Fibroblast of lung (primary cell): ENCODE measurements at regions not wholly inside any gene's neighbourhood (a gene's known extent, or its start where the extent isn't known, plus 50 kb on each side); places are given as distances from the start of the nearest gene placed in this dataset.

Experiments
- DNase-seq, 2 donors: peaks; one replicate each; pipeline versions ENCODE4 v3.0.0 to v3.0.0-alpha.2; 2010; ENCODE audit warnings: low read depth in 2 of 2
- H2AFZ ChIP-seq: 2 replicates; pipeline ENCODE4 v1.5.1; 2012; ENCODE audit warnings: low read length, control low read depth, inconsistent platforms
- H3K27ac ChIP-seq: 2 replicates; pipeline ENCODE4 v1.5.1; 2011; ENCODE audit warnings: low read length, control low read depth; ENCODE audit not compliant: insufficient read depth
- H3K27me3 ChIP-seq: 2 replicates; pipeline ENCODE4 v1.5.1; 2011; ENCODE audit warnings: mild to moderate bottlenecking, low read length; ENCODE audit not compliant: control insufficient read depth, insufficient read depth
- H3K36me3 ChIP-seq: 2 replicates; pipeline ENCODE4 v1.5.1; 2011; ENCODE audit warnings: low read length; ENCODE audit not compliant: control insufficient read depth, insufficient read depth
- H3K4me1 ChIP-seq: 2 replicates; pipeline ENCODE4 v1.5.1; 2011; ENCODE audit warnings: low read length; ENCODE audit not compliant: control insufficient read depth, insufficient read depth; ENCODE audit errors: extremely low read depth
- H3K4me2 ChIP-seq: 2 replicates; pipeline ENCODE4 v1.5.1; 2011; ENCODE audit warnings: low read length, control low read depth; ENCODE audit not compliant: insufficient read depth; ENCODE audit errors: extremely low read depth
- H3K4me3 ChIP-seq, 4 experiments: fragments of 200-600 bp in 1 of 4; sonication (generic) in 1 of 4; replicated peaks in 1 of 4; 2 replicates each; pipeline ENCODE4 v1.5.1; 2011 to 2016; ENCODE audit warnings: low read length in 4 of 4, low read depth in 3 of 4, mild to moderate bottlenecking in 3 of 4, control low read depth in 2 of 4, inconsistent platforms in 1 of 4, mixed read lengths in 1 of 4; ENCODE audit not compliant: insufficient read depth in 1 of 4; ENCODE audit errors: control extremely low read depth in 1 of 4
- H3K79me2 ChIP-seq: 2 replicates; pipeline ENCODE4 v1.5.1; 2012; ENCODE audit warnings: mild to moderate bottlenecking, low read length, inconsistent platforms; ENCODE audit not compliant: control insufficient read depth, insufficient read depth
- H3K9ac ChIP-seq: 2 replicates; pipeline ENCODE4 v1.5.1; 2011; ENCODE audit warnings: mild to moderate bottlenecking, low read length, control low read depth; ENCODE audit not compliant: insufficient read depth
- H3K9me3 ChIP-seq: 2 replicates; pipeline ENCODE4 v1.5.1; 2012; ENCODE audit warnings: low read depth, low read length; ENCODE audit not compliant: control insufficient read depth, insufficient read depth
- H4K20me1 ChIP-seq: 2 replicates; pipeline ENCODE4 v1.5.1; 2011; ENCODE audit warnings: low read length; ENCODE audit not compliant: control insufficient read depth, insufficient read depth; ENCODE audit errors: extremely low read depth
- CTCF ChIP-seq, 2 donors: IDR thresholded peaks in 1 of 2; conservative IDR thresholded peaks in 1 of 2; 1 replicate in 1 of 2; 2 replicates in 1 of 2; pipeline ENCODE4 v1.5.1; 2011 to 2012; ENCODE audit warnings: low read length in 2 of 2, control low read depth in 1 of 2, inconsistent platforms in 1 of 2, low read depth in 1 of 2, mild to moderate bottlenecking in 1 of 2
- EZH2 ChIP-seq: IDR thresholded peaks from 2 replicates; pipeline ENCODE4 v1.5.1; 2012; ENCODE audit warnings: low read length, control low read depth, mild to moderate bottlenecking; ENCODE audit errors: missing control alignments

DNA sequence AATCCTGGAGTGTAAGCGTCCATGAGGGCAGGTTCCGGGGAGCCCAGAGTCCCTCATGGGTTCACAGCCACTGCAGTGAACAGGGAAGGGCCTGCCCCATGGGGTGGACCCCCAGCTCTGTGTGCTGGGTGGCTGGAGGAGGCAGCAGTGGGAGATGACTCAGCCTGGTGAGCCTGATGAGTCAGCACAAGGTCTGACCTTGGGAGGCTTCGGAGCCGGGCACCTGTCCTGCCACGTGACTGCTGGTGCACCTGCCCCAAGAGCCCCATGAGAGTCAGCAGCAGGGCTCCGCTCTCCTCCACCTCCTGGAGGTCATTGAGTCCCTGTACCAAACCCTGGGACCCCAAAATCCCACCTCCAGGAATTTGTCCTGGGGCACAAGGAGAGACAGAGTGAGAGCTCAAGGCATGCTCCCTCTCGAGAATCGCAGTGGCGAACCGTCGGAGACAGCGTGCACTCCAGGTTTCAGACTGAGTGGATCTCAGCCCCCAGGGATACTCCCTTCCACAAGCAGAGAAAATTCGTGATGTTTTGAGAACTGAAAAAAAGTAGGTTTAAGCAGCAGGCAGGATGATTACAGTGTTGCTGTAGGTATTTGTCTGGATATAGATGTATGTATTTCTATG is 1221.7 kb downstream of the BRD1 start:
- no peaks in the 10 kb centered on the region for H3K9me3 ChIP-seq
- no peaks in the 10 kb centered on the region for H4K20me1 ChIP-seq
- H3K4me3 ChIP-seq: no peak overlapping the region
- H3K27ac ChIP-seq: no peak overlapping the region
- DNase-seq: no peak
- H3K9ac ChIP-seq: no peak overlapping the region
- no peaks in the 10 kb centered on the region for H3K27me3 ChIP-seq
- H2AFZ ChIP-seq: no peak overlapping the region
- no peak overlapping the region for H3K4me2 ChIP-seq
- TF ChIP-seq CTCF (conservative IDR thresholded peaks at IDR 0.05 in 1 of 2, IDR thresholded peaks at IDR 0.05 in 1 of 2; ENCODE audit: low read depth in 1 of 2, low read length in 2 of 2) (no peak), EZH2 (no peak)
- H3K36me3 ChIP-seq: no peaks in the 10 kb centered on the region
- H3K79me2 ChIP-seq: no peaks in the 10 kb centered on the region
- no peaks in the 10 kb centered on the region for H3K4me1 ChIP-seq

DNA sequence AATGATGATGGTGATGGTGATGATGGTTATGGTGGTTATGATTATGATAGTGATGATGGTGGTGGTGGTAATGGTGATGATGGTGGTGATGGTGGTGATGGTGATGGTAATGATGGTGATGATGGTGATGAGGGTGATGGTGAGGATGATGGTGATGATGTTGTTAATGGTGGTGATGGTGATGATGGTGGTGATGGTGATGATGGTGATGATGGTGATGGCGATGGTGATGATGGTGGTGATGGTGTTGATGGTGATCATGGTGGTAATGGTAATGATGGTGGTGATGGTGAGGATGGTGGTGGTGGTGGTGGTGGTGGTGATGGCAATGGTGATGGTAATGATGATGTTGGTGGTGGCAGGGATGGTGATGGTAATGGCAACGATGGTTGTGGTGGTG is 1222.5 kb downstream of the BRD1 start:
- TF ChIP-seq EZH2 (no peak), CTCF (conservative IDR thresholded peaks at IDR 0.05 in 1 of 2, IDR thresholded peaks at IDR 0.05 in 1 of 2; ENCODE audit: low read depth in 1 of 2, low read length in 2 of 2) (no peak)
- Histone ChIP-seq H3K27me3 (no peaks in the 10 kb centered on the region), H2AFZ (no peak overlapping the region), H3K9me3 (no peaks in the 10 kb centered on the region), H3K36me3 (no peaks in the 10 kb centered on the region), H3K4me2 (no peak overlapping the region), H4K20me1 (no peaks in the 10 kb centered on the region), H3K4me1 (no peaks in the 10 kb centered on the region), H3K4me3 (no peak overlapping the region), H3K79me2 (no peaks in the 10 kb centered on the region), H3K27ac (no peak overlapping the region), H3K9ac (no peak overlapping the region)
- no peak for DNase-seq

DNA sequence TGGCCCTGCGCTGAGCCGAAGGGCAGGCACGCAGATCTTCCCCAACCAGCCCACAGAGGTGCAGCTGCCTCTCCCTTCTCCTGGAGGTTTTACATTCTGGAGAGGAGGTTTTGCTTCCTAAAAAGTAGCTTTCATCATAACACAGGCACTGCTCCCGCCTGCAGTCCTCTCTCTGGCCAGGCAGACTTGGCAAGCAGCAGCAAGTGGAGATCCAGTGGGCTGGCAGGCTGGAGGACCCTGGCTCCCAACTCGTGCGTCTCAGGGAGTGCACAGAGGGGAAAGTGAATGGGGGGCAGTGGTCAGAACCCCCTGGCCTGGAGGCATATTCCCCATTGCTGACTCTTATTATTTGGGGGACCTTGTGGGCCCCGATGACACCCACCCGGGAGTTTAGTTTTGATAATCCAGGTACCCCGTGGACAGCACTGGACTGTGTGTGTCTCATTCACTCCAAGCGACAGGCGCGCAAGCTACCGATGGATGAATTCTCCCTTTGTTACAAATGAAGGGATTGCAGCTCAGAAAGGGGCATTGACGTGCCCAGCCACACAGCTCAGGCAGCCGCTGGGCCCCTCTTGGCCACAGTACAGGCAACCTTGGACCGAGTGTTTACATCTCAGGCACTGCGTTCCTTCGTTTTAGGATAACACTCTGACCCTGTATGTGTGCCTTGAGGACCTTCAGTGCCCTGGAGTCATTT is 1223.9 kb downstream of the BRD1 start:
- H3K9me3 ChIP-seq: no peaks in the 10 kb centered on the region
- H3K27ac ChIP-seq: no peak overlapping the region
- no peak overlapping the region for H3K4me2 ChIP-seq
- H3K4me1 ChIP-seq: no peaks in the 10 kb centered on the region
- no peak for DNase-seq
- no peak for TF ChIP-seq EZH2
- TF ChIP-seq CTCF (conservative IDR thresholded peaks at IDR 0.05 in 1 of 2, IDR thresholded peaks at IDR 0.05 in 1 of 2; ENCODE audit: low read depth in 1 of 2, low read length in 2 of 2): no peak
- H3K36me3 ChIP-seq: no peaks in the 10 kb centered on the region
- H2AFZ ChIP-seq: no peak overlapping the region
- H3K9ac ChIP-seq: no peak overlapping the region
- no peaks in the 10 kb centered on the region for H3K27me3 ChIP-seq
- no peaks in the 10 kb centered on the region for H3K79me2 ChIP-seq
- H3K4me3 ChIP-seq: no peak overlapping the region
- no peaks in the 10 kb centered on the region for H4K20me1 ChIP-seq
